Hindlimb muscle (tissue), 1 donor: ENCODE measurements at regions not wholly inside any gene's neighbourhood (a gene's known extent, or its start where the extent isn't known, plus 50 kb on each side); places are given as distances from the start of the nearest gene placed in this dataset.

Experiments
- DNase-seq: peaks from one replicate; pipeline ENCODE4 v3.0.0-alpha.2; 2013

- DNase-seq: no peak
Measured at GRCh38 chr2:237150186-237150585, 64.5 kb downstream of the COPS8 start.

GRCh38 chr2:237150831-237151375, 65.2 kb downstream of the COPS8 start:
- no peak for DNase-seq

- no peak for DNase-seq
Measured at GRCh38 chr2:237152361-237152760, 66.7 kb downstream of the COPS8 start.

GRCh38 chr2:237153181-237153580, 67.5 kb downstream of the COPS8 start:
- no peak for DNase-seq

GRCh38 chr2:237154082-237154638, 68.5 kb downstream of the COPS8 start:
- DNase-seq: peak; percentile 60

GRCh38 chr2:237154884-237155851, 69.5 kb downstream of the COPS8 start:
- peak; percentile 32 for DNase-seq

GRCh38 chr2:237156031-237156856, 70.6 kb downstream of the COPS8 start:
- DNase-seq: peak; percentile 78

GRCh38 chr2:237156857-237157779, 71.4 kb downstream of the COPS8 start:
- no peak for DNase-seq

GRCh38 chr2:237157780-237158102, 72.1 kb downstream of the COPS8 start:
- DNase-seq: no peak

- DNase-seq: no peak
Measured at GRCh38 chr2:237158194-237158593, 72.5 kb downstream of the COPS8 start.

GRCh38 chr2:237159006-237159911, 73.6 kb downstream of the COPS8 start:
- peak; percentile 55 for DNase-seq

- DNase-seq: peak; percentile 72
Measured at GRCh38 chr2:237160271-237160919, 74.7 kb downstream of the COPS8 start.

- peak; percentile 66 for DNase-seq
Measured at GRCh38 chr2:237161189-237161588, 75.5 kb downstream of the COPS8 start.

GRCh38 chr2:237162959-237163358, 77.3 kb downstream of the COPS8 start:
- DNase-seq: no peak

- no peak for DNase-seq
Measured at GRCh38 chr2:237164474-237165042, 78.9 kb downstream of the COPS8 start.

GRCh38 chr2:237165405-237166276, 80.0 kb downstream of the COPS8 start:
- no peak for DNase-seq

GRCh38 chr2:237167038-237167437, 81.3 kb downstream of the COPS8 start:
- DNase-seq: no peak

GRCh38 chr2:237167934-237168333, 82.2 kb downstream of the COPS8 start:
- DNase-seq: no peak

- DNase-seq: peak; percentile 41
Measured at GRCh38 chr2:237170020-237170419, 84.3 kb downstream of the COPS8 start.
